ENCODE measurements at regions not wholly inside any gene's neighbourhood (a gene's known extent, or its start where the extent isn't known, plus 50 kb on each side); places are given as distances from the start of the nearest gene placed in this dataset.

GRCh38 chr11:81207421-81208054 is 1526.1 kb downstream of the FAM181B start:
- Histone ChIP-seq H3K9me3 (no peaks in the 10 kb centered on the region), H3K4me1 (no peaks in the 10 kb centered on the region), H3K4me3 (no peak overlapping the region), H3K4me2 (no peak overlapping the region), H3K27ac (no peak overlapping the region)
- 67% methylated on average over 15 of the region's 43 CpGs for WGBS (ENCODE audit: missing lambda C conversion rate)
- POLR2A ChIA-PET = no interaction called here
- FAIRE-seq = no peak
- no peak for ATAC-seq
- CTCF ChIA-PET = no interaction called here
- TF ChIP-seq RFX5 (IDR thresholded peaks at IDR 0.05) (no peak), RNF2 (IDR thresholded peaks at IDR 0.05; ENCODE audit: borderline replicate concordance, low read depth) (no peak), ZC3H11A (IDR thresholded peaks at IDR 0.05) (no peak), TFCP2L1 (CRISPR knock-in tag; IDR thresholded peaks at IDR 0.05) (no peak), ZFP36 (IDR thresholded peaks at IDR 0.05; ENCODE audit: borderline replicate concordance, partially characterized antibody) (no peak), MAX (IDR thresholded peaks at IDR 0.05) (no peak), HOXB5 (CRISPR knock-in tag; IDR thresholded peaks at IDR 0.05) (no peak), NPAS2 (CRISPR knock-in tag; IDR thresholded peaks at IDR 0.05; ENCODE audit: borderline replicate concordance) (no peak), HOXB13 (CRISPR knock-in tag; IDR thresholded peaks at IDR 0.05; ENCODE audit: low read depth) (no peak), E2F6 (IDR thresholded peaks at IDR 0.05; ENCODE audit: borderline replicate concordance, low read depth) (no peak), POLR2A (IDR thresholded peaks at IDR 0.05; ENCODE audit: low read length) (no peak), HES2 (IDR thresholded peaks at IDR 0.05) (no peak), ESRRA (IDR thresholded peaks at IDR 0.05; ENCODE audit: borderline replicate concordance, low read length) (no peak), MYC (IDR thresholded peaks at IDR 0.05; ENCODE audit: borderline replicate concordance, low read length) (no peak), BHLHE40 (IDR thresholded peaks at IDR 0.05; ENCODE audit: low read depth, low read length) (no peak), SMC3 (IDR thresholded peaks at IDR 0.05) (no peak), GATA3 (IDR thresholded peaks at IDR 0.05; ENCODE audit: borderline replicate concordance) (no peak), ATOH8 (CRISPR knock-in tag; IDR thresholded peaks at IDR 0.05; ENCODE audit: low read depth) (no peak), CBX8 (IDR thresholded peaks at IDR 0.05) (no peak), FOSB (CRISPR knock-in tag; IDR thresholded peaks at IDR 0.05) (no peak)
- no peak for DNase-seq (ENCODE audit: low read depth in 1 of 2, low spot score in 1 of 2)

GRCh38 chr11:81203876-81204275 is 1529.8 kb downstream of the FAM181B start:
- WGBS (ENCODE audit: missing lambda C conversion rate) = 0% methylated on average over 1 of the region's 1 CpG
- no peaks in the 10 kb centered on the region for H3K9me3 ChIP-seq
- no peak overlapping the region for H3K4me2 ChIP-seq
- POLR2A ChIA-PET = no interaction called here
- no peaks in the 10 kb centered on the region for H3K4me1 ChIP-seq
- no peak overlapping the region for H3K4me3 ChIP-seq
- FAIRE-seq = no peak
- CTCF ChIA-PET = no interaction called here
- ATAC-seq = no peak
- no peak overlapping the region for H3K27ac ChIP-seq
- no peak for DNase-seq (ENCODE audit: low read depth in 1 of 2, low spot score in 1 of 2)
- TF ChIP-seq RNF2 (IDR thresholded peaks at IDR 0.05; ENCODE audit: borderline replicate concordance, low read depth) = no peak
- TF ChIP-seq RAD21 (conservative IDR thresholded peaks at IDR 0.05 in 1 of 2, IDR thresholded peaks at IDR 0.05 in 1 of 2) = no peak
- TF ChIP-seq ZSCAN20 (CRISPR knock-in tag; IDR thresholded peaks at IDR 0.05) = no peak
- no peak for TF ChIP-seq TP53 (CRISPR knock-in tag; IDR thresholded peaks at IDR 0.05)
- TF ChIP-seq PBX3 (IDR thresholded peaks at IDR 0.05) = no peak
- no peak for TF ChIP-seq EP300 (IDR thresholded peaks at IDR 0.05)
- no peak for TF ChIP-seq SMC3 (IDR thresholded peaks at IDR 0.05)
- no peak for TF ChIP-seq FOSB (CRISPR knock-in tag; IDR thresholded peaks at IDR 0.05)
- no peak for TF ChIP-seq HEYL (CRISPR knock-in tag; IDR thresholded peaks at IDR 0.05)
- no peak for TF ChIP-seq CHD2 (IDR thresholded peaks at IDR 0.05; ENCODE audit: low read length, partially characterized antibody)
- no peak for TF ChIP-seq REST (IDR thresholded peaks at IDR 0.05)
- no peak for TF ChIP-seq MAX (IDR thresholded peaks at IDR 0.05)
- no peak for TF ChIP-seq CEBPB (IDR thresholded peaks at IDR 0.05)
- no peak for TF ChIP-seq RARB (CRISPR knock-in tag; IDR thresholded peaks at IDR 0.05)
- TF ChIP-seq E2F6 (IDR thresholded peaks at IDR 0.05; ENCODE audit: borderline replicate concordance, low read depth) = no peak
- no peak for TF ChIP-seq SREBF2 (IDR thresholded peaks at IDR 0.05)
